A549 (cell line): ENCODE measurements at regions not wholly inside any gene's neighbourhood (a gene's known extent, or its start where the extent isn't known, plus 50 kb on each side); places are given as distances from the start of the nearest gene placed in this dataset.

Experiments used
- ATAC-seq, 2 experiments: fragments of 200-7000 bp in 1 of 2; fragments of >200 bp in 1 of 2; cut with Nextera tagmentation in 1 of 2; cut with Tn5 transposase in 1 of 2; 3 replicates each; pipeline versions ENCODE4 v1.8.0 to v1.9.1; 2018 to 2020; ENCODE audit warnings: mild to moderate bottlenecking in 1 of 2, moderate library complexity in 1 of 2
- CTCF ChIA-PET: fragments of 300-600 bp; sonication (Branson Sonifier 250); formaldehyde crosslinking; extraction: SDS; loops from one replicate; lab custom pipeline; 2021; ENCODE audit warnings: antibody characterized with exemption, inconsistent platforms; lab: Yijun Ruan, JAX
- POLR2A ChIA-PET: fragments of 350-600 bp; formaldehyde crosslinking; extraction: SDS; loops from one replicate; lab custom pipeline; 2021; ENCODE audit warnings: antibody characterized with exemption, inconsistent platforms; lab: Yijun Ruan, JAX
- DNase-seq, 2 experiments: peaks; one replicate each; pipeline versions ENCODE4 v3.0.0 to v3.0.0-alpha.2; 2011 to 2016; ENCODE audit warnings: low read depth in 1 of 2, low spot score in 1 of 2
- FAIRE-seq: peaks from 2 replicates; lab custom pipeline; 2011; peaks lifted over from hg19 to GRCh38; lab: Jason Lieb, UNC
- H3K27ac ChIP-seq, 2 experiments: fragments of >200 bp; sonication (Bioruptor Twin); formaldehyde crosslinking; 3 replicates each; pipeline ENCODE4 v1.5.1; 2016 to 2017
- H3K4me1 ChIP-seq: fragments of >200 bp; sonication (Bioruptor Twin); formaldehyde crosslinking; 3 replicates; pipeline ENCODE4 v1.6.1; 2016
- H3K4me2 ChIP-seq: fragments of >200 bp; sonication (Bioruptor Twin); formaldehyde crosslinking; 3 replicates; pipeline ENCODE4 v1.6.1; 2016
- H3K4me3 ChIP-seq: fragments of >200 bp; sonication (Bioruptor Twin); formaldehyde crosslinking; 3 replicates; pipeline ENCODE4 v1.5.1; 2016
- H3K9me3 ChIP-seq: fragments of >200 bp; sonication (Bioruptor Twin); formaldehyde crosslinking; 3 replicates; pipeline ENCODE4 v1.6.1; 2016
- BCL3 ChIP-seq: fragments of >200 bp; sonication (Bioruptor Twin); formaldehyde crosslinking; IDR thresholded peaks from 3 replicates; pipeline ENCODE4 v1.6.1; 2016
- BHLHE40 ChIP-seq: IDR thresholded peaks from 2 replicates; pipeline ENCODE4 v1.6.1; 2012; ENCODE audit warnings: low read depth, low read length, inconsistent platforms
- CHD2 ChIP-seq: fragments of 150-350 bp; IDR thresholded peaks from 2 replicates; pipeline ENCODE4 v1.6.1; 2014; ENCODE audit warnings: low read length; ENCODE audit not compliant: partially characterized antibody
- CHD4 ChIP-seq: fragments of 200-600 bp; sonication (generic); IDR thresholded peaks from 2 replicates; pipeline ENCODE4 v1.6.1; 2016; ENCODE audit warnings: antibody characterized with exemption, mild to moderate bottlenecking, borderline replicate concordance
- CTCF ChIP-seq: fragments of >200 bp; sonication (Bioruptor Twin); formaldehyde crosslinking; IDR thresholded peaks from 3 replicates; pipeline ENCODE4 v1.5.1; 2016
- EHF ChIP-seq: fragments of 250-450 bp; sonication (Bioruptor Pico); IDR thresholded peaks from 2 replicates; pipeline ENCODE4 v1.5.0; 2020; ENCODE audit warnings: mild to moderate bottlenecking
- EHMT2 ChIP-seq: fragments of 200-600 bp; sonication (generic); IDR thresholded peaks from 2 replicates; pipeline ENCODE4 v1.6.1; 2016; ENCODE audit warnings: antibody characterized with exemption, low read depth, mild to moderate bottlenecking, moderate library complexity
- FOXS1 ChIP-seq: fragments of 250-450 bp; sonication (Bioruptor Pico); IDR thresholded peaks from 2 replicates; pipeline ENCODE4 v1.5.0; 2020; ENCODE audit warnings: mild to moderate bottlenecking, moderate library complexity
- HEYL ChIP-seq: fragments of 250-450 bp; sonication (Bioruptor Pico); IDR thresholded peaks from 2 replicates; pipeline ENCODE4 v1.8.0; 2021; ENCODE audit warnings: mild to moderate bottlenecking, moderate library complexity
- MAFK ChIP-seq: fragments of 450-650 bp; IDR thresholded peaks from 2 replicates; pipeline ENCODE4 v1.6.1; 2014; ENCODE audit not compliant: partially characterized antibody
- MAZ ChIP-seq: fragments of 150-350 bp; IDR thresholded peaks from 2 replicates; pipeline ENCODE4 v1.6.1; 2014; ENCODE audit warnings: antibody characterized with exemption, low read depth, low read length, borderline replicate concordance
- RARB ChIP-seq: fragments of 250-450 bp; sonication (Bioruptor Pico); IDR thresholded peaks from 2 replicates; pipeline ENCODE4 v1.8.0; 2021; ENCODE audit warnings: mild to moderate bottlenecking, moderate library complexity
- RCOR1 ChIP-seq: fragments of 150-350 bp; IDR thresholded peaks from 2 replicates; pipeline ENCODE4 v1.6.1; 2014; ENCODE audit warnings: antibody characterized with exemption, low read length, low read depth
- SMC3 ChIP-seq: fragments of >200 bp; sonication (Bioruptor Twin); formaldehyde crosslinking; IDR thresholded peaks from 3 replicates; pipeline ENCODE4 v1.6.1; 2018; ENCODE audit warnings: inconsistent platforms
- USF2 ChIP-seq: fragments of 450-650 bp; IDR thresholded peaks from 2 replicates; pipeline ENCODE4 v1.6.1; 2014; ENCODE audit warnings: antibody characterized with exemption
- ZSCAN20 ChIP-seq: fragments of 250-450 bp; sonication (Bioruptor Pico); IDR thresholded peaks from 2 replicates; pipeline ENCODE4 v1.8.0; 2022; ENCODE audit warnings: mild to moderate bottlenecking, moderate library complexity
- WGBS: methylation state at CpG from one replicate; pipeline ENCODE4 v1.1.6; 2017; ENCODE audit errors: missing lambda C conversion rate; 5-methylcytosine and 5-hydroxymethylcytosine counted together
- TF ChIP-seq, protein P1 (sequence below): fragments of >200 bp; sonication (Bioruptor Twin); formaldehyde crosslinking; IDR thresholded peaks from 2 replicates; pipeline ENCODE4 v1.6.1; 2016

DNA sequence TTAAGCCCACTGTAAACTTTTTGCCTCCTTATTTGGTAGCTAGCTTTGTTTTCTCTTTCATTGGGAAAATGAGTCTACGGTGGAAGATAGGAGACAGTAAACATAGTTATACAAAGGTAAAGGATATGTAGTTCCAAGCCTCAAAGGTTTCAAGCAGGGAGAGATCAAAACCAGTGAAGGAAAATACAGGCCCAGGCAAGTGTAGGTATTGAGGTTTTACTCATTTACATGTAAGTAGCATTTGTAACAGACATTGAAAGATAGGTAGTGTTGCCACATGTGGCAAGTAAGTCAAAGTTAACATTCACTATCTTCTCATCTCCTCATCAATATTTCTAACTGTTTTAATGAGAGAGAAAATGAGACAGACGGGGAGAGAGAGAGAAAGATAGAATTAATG, 136.5 kb downstream of the RTL3 start:
- FAIRE-seq: peak; percentile 63
- ChIA-PET CTCF (no interaction called here), POLR2A (no interaction called here)
- no peak for DNase-seq
- Histone ChIP-seq H3K27ac (no peak overlapping the region), H3K9me3 (no peaks in the 10 kb centered on the region), H3K4me1 (no peaks in the 10 kb centered on the region), H3K4me3 (no peak overlapping the region), H3K4me2 (no peak overlapping the region)
- no peak for TF ChIP-seq RCOR1
- no peak for TF ChIP-seq MAZ
- TF ChIP-seq BHLHE40: no peak
- ATAC-seq: no peak
- 21% methylated on average over 2 of the region's 2 CpGs for WGBS

DNA sequence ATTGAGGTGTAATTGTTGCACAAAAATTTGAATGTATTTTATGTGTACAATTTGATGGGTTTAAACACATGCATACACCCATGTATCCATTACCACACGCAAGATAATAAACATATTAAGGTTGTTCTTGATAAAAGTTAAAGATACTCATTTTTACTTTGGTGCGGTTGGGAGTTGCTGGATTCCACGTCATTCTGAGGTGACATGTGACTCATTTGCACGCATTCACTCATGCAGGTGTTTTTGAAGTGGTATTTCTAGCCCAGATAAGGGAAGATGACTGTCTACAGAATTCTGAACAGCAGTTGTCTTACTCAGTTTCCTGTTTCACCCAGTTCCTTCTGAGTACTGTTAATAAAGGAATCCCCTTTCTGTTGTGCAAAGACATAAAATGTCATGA, 142.0 kb downstream of the RTL3 start:
- Histone ChIP-seq H3K4me1 (no peaks in the 10 kb centered on the region), H3K4me3 (no peak overlapping the region), H3K9me3 (no peaks in the 10 kb centered on the region), H3K27ac (no peak overlapping the region), H3K4me2 (no peak overlapping the region)
- ATAC-seq: no peak
- 9% methylated on average over 4 of the region's 4 CpGs for WGBS
- TF ChIP-seq EHMT2: no peak
- no peak for TF ChIP-seq RCOR1
- no peak for TF ChIP-seq MAFK
- TF ChIP-seq EHF: no peak
- no peak for TF ChIP-seq CHD4
- TF ChIP-seq, protein P1, sequence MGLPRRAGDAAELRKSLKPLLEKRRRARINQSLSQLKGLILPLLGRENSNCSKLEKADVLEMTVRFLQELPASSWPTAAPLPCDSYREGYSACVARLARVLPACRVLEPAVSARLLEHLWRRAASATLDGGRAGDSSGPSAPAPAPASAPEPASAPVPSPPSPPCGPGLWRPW: no peak
- TF ChIP-seq HEYL (CRISPR knock-in tag): no peak
- no peak for TF ChIP-seq CHD2
- TF ChIP-seq RARB (CRISPR knock-in tag): no peak
- no peak for TF ChIP-seq ZSCAN20
- no peak for TF ChIP-seq FOXS1 (CRISPR knock-in tag)
- ChIA-PET CTCF (no interaction called here), POLR2A (no interaction called here)
- no peak for DNase-seq
- peak; percentile 81 for FAIRE-seq

DNA sequence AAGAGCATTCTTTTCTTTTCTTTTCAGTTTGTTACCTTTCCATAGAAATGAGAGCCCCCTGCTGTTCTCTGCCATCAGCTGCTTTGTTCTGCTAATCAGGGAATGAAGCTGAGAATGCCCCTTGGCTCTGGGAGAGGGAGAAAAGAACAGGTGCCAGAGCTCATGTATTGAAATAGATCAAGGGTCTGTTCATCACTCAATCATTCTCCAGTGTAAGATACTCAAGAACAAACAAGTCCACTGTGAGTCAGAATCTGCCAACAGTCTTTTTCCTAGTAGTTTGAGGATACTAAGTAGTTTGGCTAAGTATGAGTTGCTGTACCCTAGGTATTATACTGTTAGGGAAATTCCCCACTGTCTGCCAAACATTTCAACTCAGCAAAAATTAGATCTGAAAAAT, 144.3 kb downstream of the RTL3 start:
- POLR2A ChIA-PET: no interaction called here
- TF ChIP-seq BCL3: no peak
- no peak for TF ChIP-seq CTCF
- no peak for TF ChIP-seq SMC3
- TF ChIP-seq USF2: no peak

More for the DNA sequence above, 144.3 kb downstream of the RTL3 start:
- DNase-seq (no peak), ATAC-seq (no peak), FAIRE-seq (no peak)
- CTCF ChIA-PET: no interaction called here
- H3K4me1 ChIP-seq: no peaks in the 10 kb centered on the region
- no peak overlapping the region for H3K4me3 ChIP-seq
- H3K9me3 ChIP-seq: no peaks in the 10 kb centered on the region
- no peak overlapping the region for H3K4me2 ChIP-seq
- H3K27ac ChIP-seq: no peak overlapping the region
